ENCODE measurements at regions not wholly inside any gene's neighbourhood (a gene's known extent, or its start where the extent isn't known, plus 50 kb on each side); places are given as distances from the start of the nearest gene placed in this dataset.

DNA sequence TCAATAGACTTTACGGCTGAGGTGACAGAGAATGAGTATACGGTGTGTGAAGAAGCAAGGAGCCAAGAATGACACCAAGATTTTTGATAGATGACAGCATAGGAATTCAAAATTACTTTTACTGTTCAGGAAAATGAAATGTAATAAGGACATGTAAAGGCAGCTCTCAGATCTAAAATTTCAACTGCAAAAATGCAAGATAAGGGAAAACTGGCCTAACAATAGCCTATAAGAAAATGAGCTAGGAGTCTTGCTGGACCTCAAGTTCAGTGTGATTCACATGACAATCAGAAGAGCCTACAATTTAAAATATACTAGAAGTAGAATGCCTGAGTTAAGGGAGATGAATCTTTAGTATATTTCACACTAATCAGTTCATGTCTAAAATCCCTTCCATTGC lies 102.0 kb downstream of the RPS29 start:
- TF ChIP-seq, protein P1, sequence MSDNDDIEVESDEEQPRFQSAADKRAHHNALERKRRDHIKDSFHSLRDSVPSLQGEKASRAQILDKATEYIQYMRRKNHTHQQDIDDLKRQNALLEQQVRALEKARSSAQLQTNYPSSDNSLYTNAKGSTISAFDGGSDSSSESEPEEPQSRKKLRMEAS (IDR thresholded peaks at IDR 0.05): no peak
- TF ChIP-seq SP1 (IDR thresholded peaks at IDR 0.05; ENCODE audit: low read depth) (no peak), JUND (IDR thresholded peaks at IDR 0.05) (no peak), EZH2 (IDR thresholded peaks at IDR 0.05) (no peak), POLR2A (IDR thresholded peaks at IDR 0.05; ENCODE audit: borderline replicate concordance, extremely low read depth, insufficient read depth, insufficient read length) (no peak), ELF1 (IDR thresholded peaks at IDR 0.05; ENCODE audit: borderline replicate concordance, low read depth) (no peak), RAD21 (IDR thresholded peaks at IDR 0.05; ENCODE audit: low read depth) (no peak), FOSL1 (IDR thresholded peaks at IDR 0.05; ENCODE audit: low read depth) (no peak), EZH2phosphoT487 (IDR thresholded peaks at IDR 0.05; ENCODE audit: borderline replicate concordance) (no peak)
- TF ChIP-seq, protein P2, sequence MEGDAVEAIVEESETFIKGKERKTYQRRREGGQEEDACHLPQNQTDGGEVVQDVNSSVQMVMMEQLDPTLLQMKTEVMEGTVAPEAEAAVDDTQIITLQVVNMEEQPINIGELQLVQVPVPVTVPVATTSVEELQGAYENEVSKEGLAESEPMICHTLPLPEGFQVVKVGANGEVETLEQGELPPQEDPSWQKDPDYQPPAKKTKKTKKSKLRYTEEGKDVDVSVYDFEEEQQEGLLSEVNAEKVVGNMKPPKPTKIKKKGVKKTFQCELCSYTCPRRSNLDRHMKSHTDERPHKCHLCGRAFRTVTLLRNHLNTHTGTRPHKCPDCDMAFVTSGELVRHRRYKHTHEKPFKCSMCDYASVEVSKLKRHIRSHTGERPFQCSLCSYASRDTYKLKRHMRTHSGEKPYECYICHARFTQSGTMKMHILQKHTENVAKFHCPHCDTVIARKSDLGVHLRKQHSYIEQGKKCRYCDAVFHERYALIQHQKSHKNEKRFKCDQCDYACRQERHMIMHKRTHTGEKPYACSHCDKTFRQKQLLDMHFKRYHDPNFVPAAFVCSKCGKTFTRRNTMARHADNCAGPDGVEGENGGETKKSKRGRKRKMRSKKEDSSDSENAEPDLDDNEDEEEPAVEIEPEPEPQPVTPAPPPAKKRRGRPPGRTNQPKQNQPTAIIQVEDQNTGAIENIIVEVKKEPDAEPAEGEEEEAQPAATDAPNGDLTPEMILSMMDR (IDR thresholded peaks at IDR 0.05 in 2 of 3, conservative IDR thresholded peaks at IDR 0.05 in 1 of 3; ENCODE audit: borderline replicate concordance in 1 of 3, insufficient read depth in 1 of 3, low read depth in 2 of 3, low read length in 2 of 3): no peak
